Dermis blood vessel endothelial cell (primary cell): ENCODE measurements at regions not wholly inside any gene's neighbourhood (a gene's known extent, or its start where the extent isn't known, plus 50 kb on each side); places are given as distances from the start of the nearest gene placed in this dataset.
"Not testable (repeated sequence)": the region's sequence is repeated elsewhere in the genome, so short reads cannot be mapped to it uniquely, and the experiment has no call there.

Source experiments
- DNase-seq: peaks from one replicate; pipeline ENCODE4 v3.0.0; 2010

DNA sequence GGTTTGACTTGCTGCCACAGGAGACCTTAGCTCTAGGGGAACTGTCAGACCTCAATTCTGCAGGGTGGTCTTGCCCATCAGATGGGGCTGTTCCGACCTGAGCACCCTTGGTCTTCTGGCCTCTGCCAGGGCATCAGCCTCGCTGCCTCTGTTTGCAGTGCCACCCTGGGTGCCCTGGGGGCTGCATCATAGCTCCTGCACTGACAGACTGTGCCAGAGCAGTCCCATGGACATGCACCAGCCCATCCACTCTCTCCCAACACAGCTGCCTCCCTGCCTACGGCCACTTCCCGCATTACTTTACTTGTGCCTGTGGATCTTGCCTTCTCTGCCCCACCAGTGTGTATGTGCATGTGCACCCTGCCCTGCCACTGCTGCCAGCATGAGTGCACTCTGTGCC, 884.7 kb upstream of the ARRDC3 start:
- no peak for DNase-seq

DNA sequence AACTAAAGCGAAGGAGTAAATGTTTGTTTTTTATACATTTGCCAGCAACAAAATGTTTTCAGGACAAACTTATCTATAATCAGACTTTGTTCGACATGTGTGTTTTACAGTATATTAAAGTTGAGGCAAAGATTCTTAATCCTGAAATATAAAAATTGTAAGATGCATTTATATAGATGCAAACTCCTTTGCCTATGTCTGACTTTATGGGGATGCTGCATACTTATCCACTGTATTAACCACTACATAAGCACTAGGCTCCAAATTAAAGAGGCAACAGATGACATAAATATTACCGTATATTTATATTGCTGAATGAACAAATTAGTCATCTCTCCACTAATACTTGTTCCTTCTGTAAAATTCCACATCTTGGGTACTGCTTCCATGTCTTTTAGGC, 882.7 kb upstream of the ARRDC3 start:
- DNase-seq, result no peak

DNA sequence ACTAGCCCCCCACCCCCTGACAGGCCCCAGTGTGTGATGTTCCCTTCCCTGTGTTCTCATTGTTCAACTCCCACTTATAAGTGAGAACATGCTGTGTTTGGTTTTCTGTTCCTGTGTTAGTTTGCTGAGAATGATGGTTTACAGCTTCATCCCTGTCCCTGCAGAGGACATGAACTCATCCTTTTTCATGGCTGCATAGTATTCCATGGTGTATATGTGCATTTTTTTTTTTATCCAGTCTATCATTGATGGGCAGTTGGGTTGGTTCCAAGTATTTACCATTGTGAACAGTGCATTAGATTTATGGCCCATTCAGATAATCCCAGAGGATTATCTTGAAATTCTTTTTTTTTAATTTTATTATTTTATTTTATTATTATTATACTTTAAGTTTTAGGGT, 872.5 kb upstream of the ARRDC3 start:
- DNase-seq, result not testable (repeated sequence)

DNA sequence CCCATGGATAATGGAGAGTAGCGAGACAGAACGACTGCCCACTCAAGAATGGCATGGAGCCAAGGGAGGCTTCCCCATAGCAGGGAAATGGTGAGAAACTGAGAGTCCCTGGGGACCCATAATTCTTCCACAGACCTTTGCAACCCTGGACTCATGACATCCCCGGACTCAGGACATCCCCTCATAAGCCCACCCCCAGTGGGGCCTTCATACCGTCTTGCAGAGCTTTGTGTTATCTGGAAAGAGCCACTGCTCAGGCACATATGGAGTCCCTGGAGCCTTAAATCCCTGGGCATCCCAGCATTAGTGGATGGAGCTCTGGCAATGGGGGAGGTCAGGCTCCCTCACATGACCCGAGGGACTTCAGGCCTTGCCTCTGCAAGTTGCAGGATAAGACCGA, 865.4 kb upstream of the ARRDC3 start:
- DNase-seq, result no peak

DNA sequence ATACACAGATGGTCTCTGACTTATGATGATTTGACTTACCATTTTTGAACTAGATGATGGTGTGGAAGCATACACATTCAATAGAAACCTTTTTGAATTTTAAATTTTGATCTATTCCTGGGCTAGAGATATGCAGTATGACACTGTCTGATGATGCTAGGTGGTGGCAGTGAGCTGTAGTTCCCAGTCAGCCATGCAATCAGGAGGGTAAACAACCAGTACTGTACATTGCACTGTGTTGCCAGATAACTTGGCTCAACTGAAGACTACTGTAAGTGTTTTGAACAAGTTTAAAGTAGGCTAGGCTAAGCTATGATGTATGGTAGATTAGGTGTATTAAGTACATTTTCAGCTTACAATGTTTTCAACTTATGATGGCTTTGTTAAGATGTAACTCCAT, 859.1 kb upstream of the ARRDC3 start:
- no peak for DNase-seq

DNA sequence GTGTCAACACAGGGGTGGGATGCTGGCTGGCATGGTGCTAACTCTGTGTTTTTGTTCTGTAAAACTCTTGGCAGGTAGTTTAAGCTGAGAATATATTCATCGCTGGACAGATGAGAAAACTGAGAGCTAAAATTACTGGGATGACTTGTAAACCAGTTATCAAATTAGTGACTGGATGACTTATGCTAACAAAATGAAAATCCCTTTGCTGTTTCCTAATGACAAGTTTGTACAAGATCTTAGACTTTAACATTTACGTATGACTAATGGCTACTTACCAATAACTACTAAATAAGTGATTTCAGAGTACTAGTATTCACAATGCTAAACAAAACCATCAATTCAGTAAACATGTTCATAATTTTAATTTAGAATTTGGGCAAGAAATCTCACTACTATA, 854.8 kb upstream of the ARRDC3 start:
- no peak for DNase-seq

DNA sequence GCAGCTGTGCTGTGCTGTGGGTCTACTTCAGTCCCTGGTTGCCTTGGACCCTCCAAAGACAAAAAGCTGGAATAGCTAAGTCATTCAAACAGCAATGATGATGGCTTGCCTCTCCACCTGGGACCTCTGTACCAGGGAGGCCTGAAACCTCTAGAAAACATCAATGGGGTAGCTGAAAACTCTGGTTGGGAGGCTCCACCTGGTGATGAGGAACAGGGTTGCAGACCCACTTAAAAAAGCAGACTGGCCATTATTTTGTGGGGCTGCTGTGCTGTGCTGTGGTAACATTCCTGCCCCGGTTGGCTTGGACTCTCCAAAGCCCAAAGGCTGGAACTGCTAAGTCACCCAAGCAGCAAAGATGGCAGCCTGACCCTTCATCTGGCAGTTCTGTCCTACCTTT, 839.3 kb upstream of the ARRDC3 start:
- DNase-seq, result no peak

DNA sequence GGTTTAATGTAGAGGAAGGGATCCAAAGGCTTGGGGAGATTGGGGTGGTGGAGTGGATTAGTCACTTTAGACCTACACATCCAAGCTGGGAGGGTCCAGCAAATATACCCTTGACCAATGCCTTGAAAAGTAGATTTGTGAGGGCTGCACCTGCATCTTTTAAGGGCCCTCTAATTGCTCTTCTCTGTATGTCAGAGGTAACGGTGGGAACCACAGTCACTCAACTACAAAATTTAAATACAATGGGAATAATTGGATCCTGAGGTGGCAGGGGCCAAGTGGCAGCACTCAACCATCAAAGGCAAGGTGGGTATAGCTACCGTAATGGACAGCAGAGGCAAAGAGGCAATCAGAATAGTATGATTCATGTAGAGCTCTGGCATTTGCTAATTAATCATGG, 833.7 kb upstream of the ARRDC3 start:
- not testable (repeated sequence) for DNase-seq

DNA sequence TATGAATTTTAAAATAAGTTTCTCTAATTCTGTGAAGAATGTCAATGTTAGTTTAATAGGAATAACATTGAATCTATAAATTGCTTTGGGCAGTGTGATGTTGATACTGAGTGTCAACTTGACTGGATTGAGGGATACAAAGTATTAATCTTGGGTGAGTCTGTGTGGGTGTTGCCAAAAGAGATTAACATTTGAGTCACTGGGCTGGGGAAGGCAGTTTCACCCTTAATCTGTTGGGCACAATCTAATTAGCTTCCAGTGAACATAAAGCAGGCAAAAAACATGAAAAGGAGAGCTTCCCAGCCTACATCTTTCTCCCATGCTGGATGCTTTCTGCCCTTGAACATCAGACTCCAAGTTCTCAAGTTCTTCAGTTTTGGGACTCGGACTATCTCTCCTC, 832.0 kb upstream of the ARRDC3 start:
- DNase-seq, result no peak

DNA sequence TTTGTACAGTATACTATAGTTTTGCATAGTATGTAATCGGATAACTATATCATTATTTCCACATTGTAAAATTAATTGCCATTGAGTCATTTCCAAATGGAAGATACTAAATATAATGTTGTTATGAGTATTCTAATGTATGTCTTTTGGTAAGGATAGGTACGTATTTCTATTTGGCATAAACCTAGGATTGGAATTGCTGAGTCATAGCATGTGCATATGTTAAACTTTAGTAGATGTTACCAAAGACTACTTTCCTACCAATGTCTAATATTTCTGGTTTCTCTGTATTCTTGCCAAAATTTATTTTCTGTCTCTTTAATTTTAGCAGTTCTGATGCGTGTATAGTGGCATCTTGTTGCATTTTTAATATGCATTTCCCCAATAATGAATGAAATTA, 825.1 kb upstream of the ARRDC3 start:
- DNase-seq, result no peak

DNA sequence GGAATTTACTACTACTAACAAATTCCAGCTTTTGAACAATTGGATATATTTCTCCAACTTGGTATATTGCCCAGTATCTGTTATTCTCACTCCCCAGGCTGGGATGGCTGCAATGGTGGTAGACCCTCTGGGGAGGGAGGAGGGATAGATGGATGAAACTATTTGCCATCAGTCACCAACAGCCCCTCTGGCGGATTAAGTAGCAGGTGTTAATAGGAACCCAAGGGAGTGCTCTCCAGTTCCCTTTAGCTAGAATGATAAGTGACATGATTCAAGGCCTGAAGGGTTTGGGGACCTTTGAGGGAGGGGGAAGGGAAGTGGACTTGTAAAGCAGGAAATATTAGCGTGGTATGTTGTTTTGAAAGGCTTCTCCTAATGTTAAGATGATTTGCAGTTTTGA, 824.0 kb upstream of the ARRDC3 start:
- DNase-seq, result no peak

DNA sequence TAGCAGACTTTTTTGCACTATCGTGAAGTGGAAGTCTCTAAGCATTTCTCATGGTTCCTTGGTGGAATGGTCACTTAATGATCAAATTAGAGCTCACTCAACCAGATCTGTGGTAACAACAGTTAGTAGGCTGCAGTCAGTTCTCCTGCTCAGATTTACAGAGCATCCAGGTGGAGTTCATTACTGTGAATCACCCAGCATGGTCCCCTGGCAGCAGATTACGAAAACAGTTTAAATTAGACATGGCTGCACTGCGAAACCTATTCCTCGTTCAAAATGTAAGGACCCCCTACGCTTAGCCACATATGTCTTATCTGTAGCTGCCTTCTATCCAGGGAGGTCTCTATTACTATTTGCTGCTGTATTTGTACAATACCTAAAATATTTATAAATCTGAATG, 823.6 kb upstream of the ARRDC3 start:
- no peak for DNase-seq

DNA sequence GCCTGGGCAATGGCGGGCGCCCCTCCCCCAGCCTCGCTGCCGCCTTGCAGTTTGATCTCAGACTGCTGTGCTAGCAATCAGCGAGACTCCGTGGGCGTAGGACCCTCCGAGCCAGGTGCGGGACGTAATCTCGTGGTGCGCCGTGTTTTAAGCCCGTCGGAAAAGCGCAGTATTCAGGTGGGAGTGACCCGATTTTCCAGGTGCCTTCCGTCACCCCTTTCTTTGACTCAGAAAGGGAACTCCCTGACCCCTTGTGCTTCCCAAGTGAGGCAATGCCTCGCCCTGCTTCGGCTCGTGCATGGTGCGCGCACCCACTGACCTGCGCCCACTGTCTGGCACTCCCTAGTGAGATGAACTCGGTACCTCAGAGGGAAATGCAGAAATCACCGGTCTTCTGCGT, 815.9 kb upstream of the ARRDC3 start:
- DNase-seq, result not testable (repeated sequence)

DNA sequence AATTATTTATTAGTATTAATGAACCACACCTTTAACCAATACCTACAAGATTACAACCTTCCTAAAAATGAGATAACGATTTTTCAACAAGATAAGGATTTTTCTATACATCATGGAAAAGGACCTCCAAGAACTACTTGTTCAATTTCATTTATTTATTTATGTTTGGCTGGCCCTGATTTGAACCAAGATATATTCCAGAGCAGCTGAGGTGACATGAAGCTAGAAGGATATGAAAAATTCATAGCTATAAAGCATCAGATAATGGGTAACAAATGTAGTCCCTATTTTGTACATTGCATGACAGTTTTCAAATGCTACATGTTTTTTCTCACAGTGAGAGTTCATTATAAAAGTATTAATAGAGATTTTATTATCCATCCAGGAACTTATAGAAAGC, 798.5 kb upstream of the ARRDC3 start:
- no peak for DNase-seq

DNA sequence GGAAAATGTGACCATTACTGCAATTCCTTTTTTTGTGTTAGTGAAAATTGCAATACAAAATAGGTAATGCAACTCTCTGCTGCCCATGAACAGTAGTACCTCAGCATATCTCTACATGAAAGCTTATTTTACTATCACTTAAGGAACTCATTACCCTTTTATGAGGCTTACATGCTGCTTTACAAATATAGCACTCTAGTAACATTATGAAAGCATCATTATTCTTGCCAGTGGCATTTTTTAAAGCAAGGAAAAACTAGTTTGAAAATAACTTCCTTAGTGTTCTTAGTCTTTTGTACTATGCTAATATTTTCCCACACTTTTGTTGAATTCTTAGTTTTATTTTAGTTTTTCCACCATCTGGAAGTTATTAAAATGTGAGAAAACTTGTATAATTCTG, 797.3 kb upstream of the ARRDC3 start:
- no peak for DNase-seq

DNA sequence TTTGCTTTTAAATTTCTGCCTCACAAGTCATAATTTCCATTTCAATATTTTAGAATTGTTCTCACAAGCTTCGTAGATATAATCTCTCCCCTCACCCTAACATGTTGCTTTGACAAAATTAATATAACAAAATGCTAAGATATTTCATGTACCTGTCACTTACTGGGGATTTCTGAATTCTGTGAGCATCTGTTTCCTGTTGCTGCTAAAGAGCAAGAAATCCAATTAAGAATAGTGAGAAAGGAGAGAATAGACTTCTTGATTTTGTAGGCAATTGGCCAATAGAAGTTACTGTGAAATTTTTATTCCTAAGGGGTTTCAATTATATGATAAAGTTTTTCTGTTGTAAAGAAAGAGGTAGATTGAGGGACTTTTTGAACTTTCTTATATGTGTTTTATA, 796.5 kb upstream of the ARRDC3 start:
- no peak for DNase-seq

DNA sequence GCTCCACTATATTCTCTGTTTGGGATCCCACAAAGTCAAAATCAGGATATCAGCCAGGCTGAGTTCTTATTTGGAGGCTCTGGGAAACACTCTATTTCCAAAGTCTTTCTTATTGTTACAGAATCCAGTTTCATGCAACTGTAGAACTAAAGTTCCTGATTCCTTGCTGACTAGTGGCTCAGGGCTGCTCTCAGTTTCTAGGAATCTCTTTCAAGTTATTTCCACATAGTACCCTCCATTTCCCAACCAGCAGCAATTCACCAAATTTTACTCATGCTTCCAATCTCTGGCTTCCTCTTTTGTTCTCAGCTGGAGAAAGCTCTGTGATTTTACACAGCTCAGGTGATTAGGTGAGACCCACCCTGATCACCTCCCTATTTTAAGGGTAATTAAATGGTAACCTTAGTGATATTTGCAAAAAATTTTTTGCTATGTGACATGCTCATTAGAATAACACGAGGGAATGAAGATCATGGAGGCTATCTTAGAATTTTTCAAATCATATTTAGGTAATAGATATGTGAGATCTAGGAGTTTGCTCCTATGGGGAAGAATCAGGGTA, 794.9 kb upstream of the ARRDC3 start:
- DNase-seq, result no peak

DNA sequence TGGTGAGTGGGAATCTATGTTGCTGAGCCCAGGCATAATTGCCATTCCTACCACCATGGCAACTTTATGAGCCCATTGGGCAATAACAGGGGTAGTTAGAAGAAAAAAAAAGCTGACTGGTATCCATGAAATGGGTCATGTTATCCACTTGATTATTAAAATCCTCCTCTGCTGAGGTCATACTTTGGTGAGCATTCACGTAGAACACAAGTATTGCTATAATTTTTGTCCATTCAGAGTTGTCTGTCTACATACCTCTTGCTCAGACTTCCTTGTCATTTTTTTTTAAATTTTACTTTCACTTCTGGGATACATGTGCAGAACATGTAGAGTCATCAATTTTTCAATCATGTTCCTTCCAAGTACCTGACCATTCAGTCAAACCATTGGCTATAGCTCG, 780.8 kb upstream of the ARRDC3 start:
- DNase-seq, result no peak

DNA sequence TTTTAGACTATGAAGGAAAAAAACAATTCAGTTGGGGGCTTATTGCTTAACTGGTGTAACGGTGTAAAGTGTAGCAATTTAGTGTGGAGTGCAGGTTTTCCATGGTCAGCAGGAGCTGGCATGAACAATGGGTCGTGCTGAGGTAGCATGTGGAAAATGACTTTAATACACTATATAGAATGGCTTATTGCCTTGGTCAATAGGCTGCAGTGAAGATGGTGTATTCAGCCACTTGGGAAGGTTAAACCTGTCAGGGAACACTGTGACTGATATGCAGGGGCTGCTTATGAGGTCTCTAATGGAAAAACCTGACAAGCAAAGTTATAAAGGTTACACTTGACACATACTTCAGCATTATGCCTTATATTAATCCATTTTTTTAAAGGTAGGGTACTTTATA, 764.7 kb upstream of the ARRDC3 start:
- no peak for DNase-seq

DNA sequence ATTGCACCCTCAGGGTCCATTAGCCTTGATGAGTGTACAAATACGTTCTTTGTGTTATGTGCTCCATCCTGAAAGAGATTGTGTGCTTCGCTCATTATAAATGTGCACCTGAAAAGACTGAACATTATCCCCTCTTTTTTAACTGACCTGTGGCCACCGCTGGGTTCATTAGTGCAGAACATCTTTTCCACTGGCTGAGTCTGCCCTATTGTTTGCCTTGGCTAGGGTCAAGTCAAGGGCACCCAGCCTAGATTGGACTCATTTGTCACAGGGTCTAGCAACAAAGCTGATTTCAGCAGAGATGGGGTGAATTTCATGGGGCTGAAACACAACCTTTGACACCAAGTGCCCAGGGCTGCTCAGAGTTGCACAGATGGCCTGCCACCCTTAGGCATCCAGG, 764.1 kb upstream of the ARRDC3 start:
- no peak for DNase-seq

DNA sequence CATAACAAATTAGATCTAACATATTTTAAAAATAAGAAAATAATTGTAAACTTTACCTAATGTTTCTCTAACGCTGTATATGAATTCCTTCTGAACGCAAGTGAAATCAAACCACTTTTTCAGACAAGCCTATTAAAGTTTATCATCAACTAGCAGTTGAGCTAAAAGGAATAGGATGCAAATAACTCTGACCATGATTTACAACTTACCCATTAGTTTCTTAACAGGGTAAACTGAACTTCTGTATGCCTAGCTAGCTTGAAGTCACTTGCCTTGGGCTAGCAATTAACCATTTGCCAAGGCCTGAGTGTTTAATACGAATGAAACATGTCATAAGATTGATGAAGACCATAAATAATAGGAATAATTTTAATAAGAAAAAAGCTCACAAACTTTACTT, 762.7 kb upstream of the ARRDC3 start:
- no peak for DNase-seq

DNA sequence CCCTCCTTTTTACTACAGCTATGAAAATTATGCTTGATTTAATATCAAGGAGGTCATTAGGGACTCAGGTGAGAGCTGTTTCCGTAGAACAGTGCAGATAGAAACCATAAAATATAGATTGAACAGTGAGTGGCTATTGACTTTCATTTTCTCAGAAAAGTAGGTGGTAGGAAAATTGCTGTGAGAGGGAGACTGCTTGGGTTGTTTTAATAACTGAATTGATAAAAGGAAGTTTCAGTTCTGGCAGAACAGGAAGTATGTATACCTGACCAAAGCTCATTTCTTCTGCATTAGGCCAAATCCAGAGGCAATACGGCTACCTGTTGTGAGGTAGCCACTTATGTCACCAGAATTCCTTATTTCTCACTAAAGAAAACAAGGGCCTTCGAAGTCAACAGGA, 761.7 kb upstream of the ARRDC3 start:
- no peak for DNase-seq

DNA sequence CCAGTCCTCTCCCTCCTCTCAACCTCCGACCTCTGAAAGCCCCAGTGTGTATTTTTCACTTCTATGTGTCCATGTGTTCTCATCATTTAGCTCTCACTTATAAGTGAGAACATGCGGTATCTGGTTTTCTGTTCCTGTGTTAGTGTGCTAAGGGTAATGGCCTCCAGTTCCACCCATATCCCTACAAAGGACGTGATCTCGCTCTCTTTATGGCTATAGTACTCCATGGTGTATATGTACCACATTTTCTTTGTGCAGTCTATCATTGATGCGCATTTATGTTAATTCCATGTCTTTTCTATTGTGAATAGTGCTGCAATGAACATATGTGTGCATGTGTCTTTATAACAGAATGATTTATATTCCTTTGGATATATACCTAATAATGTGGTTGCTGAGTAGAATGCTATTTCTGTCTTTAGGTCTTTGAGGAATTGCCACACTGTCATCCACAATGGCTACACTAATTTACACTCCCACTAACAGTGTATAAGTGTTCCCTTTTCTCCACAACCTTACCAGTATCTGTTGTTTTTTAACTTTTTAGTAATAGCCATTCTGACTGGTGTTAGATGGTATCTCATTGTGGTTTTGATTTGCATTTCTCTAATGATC, 749.3 kb upstream of the ARRDC3 start:
- not testable (repeated sequence) for DNase-seq

DNA sequence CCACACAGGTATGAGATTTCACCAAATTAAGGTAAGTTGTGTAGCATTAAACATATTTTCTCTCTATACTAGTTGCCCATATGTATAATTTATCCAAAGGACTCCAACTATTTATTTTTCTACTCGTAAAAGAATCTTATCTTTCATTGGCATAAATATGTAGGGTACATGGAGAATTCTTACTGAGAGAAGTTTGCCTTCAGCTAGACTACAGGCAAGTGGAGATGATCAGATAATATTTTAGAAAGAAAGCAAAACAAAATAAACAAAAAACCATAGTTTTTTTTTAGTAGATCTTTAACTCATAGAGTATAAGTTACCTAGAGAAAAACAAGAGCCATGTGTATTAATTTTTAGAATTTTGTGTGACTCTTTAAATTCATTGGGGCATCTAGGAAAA, 743.1 kb upstream of the ARRDC3 start:
- DNase-seq, result no peak

DNA sequence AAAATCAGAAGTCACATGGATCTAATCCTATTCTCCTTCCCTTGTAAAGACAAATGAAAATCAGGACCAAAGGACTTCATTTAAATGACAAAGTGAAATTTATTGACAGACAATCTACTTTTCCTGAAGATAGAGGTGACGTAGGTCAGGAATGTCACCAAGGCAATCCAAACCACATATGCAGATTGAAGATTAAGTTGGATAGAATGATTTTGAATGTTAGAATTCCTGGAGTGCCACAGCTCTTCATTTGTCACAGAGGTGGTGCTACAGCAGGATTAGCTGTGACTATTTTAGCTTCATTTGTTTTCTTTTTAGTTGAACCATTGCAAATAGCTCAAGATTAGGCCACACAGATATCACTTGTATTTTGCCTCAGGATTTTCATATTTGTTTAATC, 736.0 kb upstream of the ARRDC3 start:
- DNase-seq, result no peak
